Stimulated activated CD4-positive, alpha-beta T cell treated with anti-CD3 and anti-CD28 coated beads, Interleukin-15, amount 100 ng/mL, for 24 hours (primary cell): ENCODE measurements at regions not wholly inside any gene's neighbourhood (a gene's known extent, or its start where the extent isn't known, plus 50 kb on each side); places are given as distances from the start of the nearest gene placed in this dataset.

Experiments
- DNase-seq: peaks from one replicate; pipeline ENCODE4 v3.0.0-alpha.2; 2020

- no peak for DNase-seq
These were observed 150.2 kb upstream of the PLEKHG7 start for GRCh38 chr12:92552412-92553108.

- peak; percentile 75 for DNase-seq
These were observed 150.9 kb upstream of the PLEKHG7 start for GRCh38 chr12:92551853-92552397.

- no peak for DNase-seq
These were observed 151.6 kb upstream of the PLEKHG7 start for GRCh38 chr12:92551210-92551609.

- DNase-seq: no peak
These were observed 152.1 kb upstream of the PLEKHG7 start for GRCh38 chr12:92550661-92551060.

- no peak for DNase-seq
These were observed 152.5 kb upstream of the PLEKHG7 start for GRCh38 chr12:92550254-92550653.

GRCh38 chr12:92549516-92549915 lies 153.3 kb upstream of the PLEKHG7 start:
- DNase-seq: no peak

GRCh38 chr12:92547906-92548305 lies 154.9 kb upstream of the PLEKHG7 start:
- no peak for DNase-seq

- DNase-seq: no peak
These were observed 155.4 kb upstream of the PLEKHG7 start for GRCh38 chr12:92547420-92547819.

GRCh38 chr12:92546635-92547348 lies 156.0 kb upstream of the PLEKHG7 start:
- no peak for DNase-seq

GRCh38 chr12:92546259-92546634 lies 156.5 kb upstream of the PLEKHG7 start:
- DNase-seq: no peak

- DNase-seq: no peak
These were observed 158.5 kb upstream of the PLEKHG7 start for GRCh38 chr12:92544322-92544721.

- DNase-seq: no peak
These were observed 158.9 kb upstream of the PLEKHG7 start for GRCh38 chr12:92543840-92544239.

GRCh38 chr12:92543359-92543758 lies 159.4 kb upstream of the PLEKHG7 start:
- no peak for DNase-seq

GRCh38 chr12:92541731-92542130 lies 161.1 kb upstream of the PLEKHG7 start:
- DNase-seq: no peak

GRCh38 chr12:92540782-92541423 lies 161.9 kb upstream of the PLEKHG7 start:
- no peak for DNase-seq

- no peak for DNase-seq
These were observed 162.6 kb upstream of the PLEKHG7 start for GRCh38 chr12:92539976-92540781.

- peak; percentile 43 for DNase-seq
These were observed 163.6 kb upstream of the PLEKHG7 start for GRCh38 chr12:92539110-92539749.

GRCh38 chr12:92537290-92537960 lies 165.4 kb upstream of the PLEKHG7 start:
- DNase-seq: no peak

- no peak for DNase-seq
These were observed 166.8 kb upstream of the PLEKHG7 start for GRCh38 chr12:92535961-92536360.

GRCh38 chr12:92533280-92533890 lies 169.4 kb upstream of the PLEKHG7 start:
- DNase-seq: no peak

GRCh38 chr12:92530706-92531105 lies 172.1 kb upstream of the PLEKHG7 start:
- DNase-seq: no peak
